Forelimb muscle (tissue), 1 donor: ENCODE measurements at regions not wholly inside any gene's neighbourhood (a gene's known extent, or its start where the extent isn't known, plus 50 kb on each side); places are given as distances from the start of the nearest gene placed in this dataset.
"Not testable (repeated sequence)": the region's sequence is repeated elsewhere in the genome, so short reads cannot be mapped to it uniquely, and the experiment has no call there.

Source experiments
- DNase-seq: peaks from one replicate; pipeline ENCODE4 v3.0.0-alpha.2; 2013; ENCODE audit warnings: low read depth

DNA sequence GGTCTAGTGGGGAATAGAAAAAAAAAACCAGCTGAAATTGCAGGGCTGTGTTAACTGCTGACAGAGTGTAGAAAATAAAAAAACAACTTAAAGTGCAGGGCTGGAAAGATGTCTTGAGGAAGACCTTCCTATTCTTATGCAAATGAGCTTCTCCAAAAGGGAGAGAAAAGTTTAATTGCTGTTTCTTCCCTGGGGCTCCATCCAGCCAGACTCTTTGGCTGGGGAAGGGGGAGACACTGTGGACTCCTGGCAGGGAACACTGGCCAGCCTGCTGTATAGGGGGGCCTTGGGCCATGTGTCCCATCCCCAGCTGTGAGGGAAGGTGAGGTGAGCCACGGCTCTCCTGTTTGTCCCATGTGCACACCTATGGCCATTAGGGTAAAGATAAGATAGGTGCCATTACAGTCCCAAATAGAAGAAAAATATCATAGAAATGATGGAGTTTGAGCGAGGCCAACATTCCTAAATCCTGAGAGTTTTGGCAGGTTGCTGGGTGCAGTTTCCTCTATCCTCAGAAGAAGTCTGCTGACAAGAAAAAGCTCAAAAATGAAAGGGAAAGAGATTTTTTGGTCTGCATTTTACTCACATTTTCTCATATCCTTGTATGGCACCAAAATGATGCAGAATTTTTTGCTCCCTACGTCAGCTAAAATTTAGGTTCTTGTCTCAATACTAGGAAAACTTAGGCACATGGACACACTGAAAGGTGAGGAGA is 901.7 kb downstream of the PLOD2 start:
- DNase-seq = no peak

DNA sequence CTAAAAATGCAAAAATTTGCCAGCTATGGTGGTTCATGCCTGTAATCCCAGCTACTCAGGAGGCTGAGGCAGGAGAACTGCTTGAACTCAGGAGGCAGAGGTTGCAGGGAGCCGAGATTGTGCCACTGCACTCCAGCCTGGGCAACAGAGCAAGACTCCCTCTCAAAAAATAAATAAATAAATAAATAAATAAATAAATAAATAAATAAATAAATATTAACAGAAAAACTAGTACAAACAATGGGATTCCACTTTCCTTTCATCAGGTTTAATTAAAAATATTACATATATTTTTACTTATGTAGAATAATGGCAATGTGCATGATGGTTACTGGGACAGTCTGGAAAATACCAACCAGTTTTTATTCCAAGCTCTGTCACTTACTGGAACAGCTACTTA is 897.5 kb downstream of the PLOD2 start:
- DNase-seq = not testable (repeated sequence)

DNA sequence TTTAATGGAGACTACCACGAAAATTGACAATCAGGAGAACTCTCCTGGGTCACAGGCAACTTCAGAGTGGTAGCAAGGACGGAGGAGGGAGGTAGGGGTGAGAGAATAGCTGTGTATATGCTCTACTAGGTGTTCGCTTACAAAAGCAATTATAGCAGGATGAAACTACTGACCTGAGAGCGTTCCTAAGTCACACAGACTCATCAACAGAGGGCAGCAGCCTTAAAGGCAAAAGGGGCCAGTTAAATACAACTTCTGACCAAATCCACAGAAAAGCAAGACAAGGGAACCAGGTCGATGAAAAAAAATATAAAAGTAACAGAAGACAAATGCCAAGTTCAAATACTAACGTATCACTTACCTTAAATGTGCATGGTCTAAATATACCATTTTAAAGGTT is 894.6 kb downstream of the PLOD2 start:
- no peak for DNase-seq

DNA sequence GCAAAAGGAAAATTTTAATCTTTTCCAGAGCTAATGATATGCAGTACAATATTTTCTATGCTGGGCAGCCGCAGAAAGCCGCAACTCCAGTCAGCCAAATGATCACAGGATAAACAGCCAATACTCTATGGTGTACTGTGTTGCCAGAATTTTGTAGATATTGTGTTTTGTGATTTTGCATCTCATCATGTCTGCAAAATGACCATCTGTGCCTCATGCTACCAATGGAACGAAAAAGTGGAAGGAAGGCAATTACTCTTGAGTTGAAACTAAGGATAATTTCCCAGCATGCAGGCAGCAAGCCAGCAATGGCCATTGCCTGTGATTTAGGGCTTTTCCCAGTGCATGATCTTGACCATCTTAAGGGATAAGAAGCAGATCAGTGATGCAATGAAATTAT is 891.9 kb downstream of the PLOD2 start:
- no peak for DNase-seq

DNA sequence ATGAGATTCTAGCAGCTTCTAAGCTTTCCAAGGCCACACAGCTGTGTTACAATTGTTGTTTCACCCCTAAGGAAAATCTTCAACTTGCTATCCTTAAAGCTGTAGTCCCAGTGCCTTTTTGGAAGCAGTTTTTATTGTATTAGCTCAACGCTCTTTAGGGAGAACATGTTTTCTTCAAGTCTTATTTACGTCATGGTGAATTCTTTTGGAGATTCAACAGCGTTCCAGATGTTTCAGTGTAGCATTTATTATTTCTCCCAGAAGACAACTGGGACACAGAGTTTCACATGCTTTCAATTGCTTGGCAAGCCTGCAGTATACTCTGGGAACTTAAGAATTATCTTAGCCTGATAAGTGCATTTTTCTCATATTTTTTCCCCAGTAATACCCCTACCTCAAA is 888.3 kb downstream of the PLOD2 start:
- peak; percentile 89 for DNase-seq

DNA sequence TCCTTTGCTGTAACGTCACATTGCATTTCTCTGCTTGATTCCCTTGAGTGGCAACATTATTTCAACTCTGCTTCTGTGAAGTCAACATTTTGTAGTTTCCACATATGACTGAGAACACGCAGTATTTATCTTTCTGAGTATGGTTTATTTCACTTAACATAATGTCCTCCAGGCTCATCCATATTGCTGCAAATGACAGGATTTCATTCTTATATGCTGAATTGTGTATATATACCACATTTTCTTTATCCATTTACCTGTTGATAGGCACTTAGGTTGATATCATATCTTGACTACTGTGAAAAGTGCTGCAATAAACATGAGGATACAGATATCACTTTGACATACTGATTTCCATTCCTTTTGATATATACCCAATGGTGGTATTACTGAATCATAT is 878.5 kb downstream of the PLOD2 start:
- DNase-seq = no peak

DNA sequence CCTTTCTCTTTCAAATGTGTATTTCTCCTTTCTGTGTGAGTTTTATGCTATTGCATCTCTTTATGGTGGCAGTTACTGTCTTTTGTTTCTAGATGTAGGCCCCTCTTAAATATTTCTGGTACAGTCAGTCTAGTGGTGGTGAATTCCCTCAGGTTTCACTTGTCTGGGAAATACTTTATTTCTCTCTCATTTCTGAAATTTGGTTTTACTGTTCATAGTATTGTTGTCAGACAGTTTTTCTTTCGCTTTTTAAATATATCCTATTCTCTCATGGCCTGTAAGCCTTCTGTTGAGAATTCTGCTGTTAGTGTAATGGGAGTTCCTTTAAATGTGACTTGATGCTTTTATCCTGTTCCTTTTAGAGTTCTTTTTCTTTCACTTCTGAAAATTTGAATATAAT is 874.0 kb downstream of the PLOD2 start:
- DNase-seq = no peak

DNA sequence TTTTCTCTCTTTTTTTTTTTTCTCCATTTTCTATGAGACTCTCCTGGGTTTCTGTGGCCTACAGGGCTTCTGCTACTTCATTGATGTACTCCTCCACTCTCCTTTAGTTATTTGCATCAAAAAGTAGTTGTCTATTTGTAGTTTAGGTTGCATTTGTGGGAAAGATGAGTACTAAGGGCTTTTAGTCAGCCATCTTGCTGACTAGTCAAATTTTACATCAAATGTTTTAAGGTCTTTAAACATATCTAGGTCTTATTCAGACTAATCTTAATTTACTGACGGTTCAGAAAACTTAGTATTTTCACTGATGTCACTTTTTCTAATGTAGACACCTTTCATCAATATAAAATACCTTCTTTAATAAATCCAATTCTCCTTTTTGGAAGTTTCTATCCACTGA is 871.0 kb downstream of the PLOD2 start:
- DNase-seq = no peak

DNA sequence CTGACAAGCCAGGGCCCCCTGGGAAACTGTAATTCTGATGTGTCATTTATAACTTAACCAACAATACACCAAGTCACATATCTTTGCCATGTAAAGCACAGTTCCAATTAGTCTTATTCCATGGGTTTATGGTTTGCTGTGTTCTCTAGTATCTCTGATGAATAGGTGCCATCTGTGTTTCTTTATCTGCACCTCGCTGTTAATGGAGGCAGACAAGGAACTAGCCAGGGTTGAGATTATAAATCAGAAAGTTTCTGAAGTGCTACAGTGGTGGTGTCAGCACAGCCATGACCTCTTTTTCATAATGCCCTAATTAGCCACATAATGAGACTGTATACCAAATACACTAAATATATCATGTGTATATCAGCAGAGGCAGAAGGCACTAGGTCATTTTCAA is 866.4 kb downstream of the PLOD2 start:
- no peak for DNase-seq

DNA sequence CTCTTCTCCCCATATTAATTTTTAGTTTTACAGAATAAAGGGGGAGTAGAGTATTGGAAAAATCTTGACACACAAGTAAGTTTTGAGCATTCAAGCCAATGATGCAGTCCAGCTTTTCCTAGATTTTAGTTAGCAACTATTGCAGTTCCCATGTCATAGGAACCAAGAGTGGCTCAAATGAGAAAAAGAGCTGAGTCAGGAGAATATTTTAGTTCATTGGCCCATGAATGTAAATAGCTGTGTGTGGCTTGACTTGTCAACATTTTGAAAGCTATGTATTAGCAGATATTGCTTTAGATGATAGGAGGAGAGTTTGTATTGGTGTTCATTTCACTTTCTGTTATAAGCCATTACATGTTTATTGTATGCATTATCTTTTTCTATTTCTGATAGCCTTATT is 853.7 kb downstream of the PLOD2 start:
- DNase-seq = no peak

DNA sequence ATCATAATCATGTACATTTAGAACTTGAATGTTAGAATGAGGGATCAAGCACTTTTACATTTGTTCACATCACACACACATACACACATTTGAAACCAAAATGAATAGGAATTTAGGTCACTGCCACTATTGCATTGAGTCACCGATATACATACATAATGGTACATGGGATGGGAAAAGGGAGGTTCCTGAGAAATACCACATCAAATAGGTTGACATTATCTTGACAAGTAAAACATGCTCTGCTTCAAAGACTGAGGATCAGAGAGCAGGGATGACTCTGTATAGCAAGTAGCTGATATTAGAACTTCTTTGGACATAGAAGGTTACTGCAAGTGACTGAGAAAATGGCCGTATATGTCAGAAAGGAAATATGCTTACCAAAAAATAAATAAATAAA is 847.2 kb downstream of the PLOD2 start:
- no peak for DNase-seq

DNA sequence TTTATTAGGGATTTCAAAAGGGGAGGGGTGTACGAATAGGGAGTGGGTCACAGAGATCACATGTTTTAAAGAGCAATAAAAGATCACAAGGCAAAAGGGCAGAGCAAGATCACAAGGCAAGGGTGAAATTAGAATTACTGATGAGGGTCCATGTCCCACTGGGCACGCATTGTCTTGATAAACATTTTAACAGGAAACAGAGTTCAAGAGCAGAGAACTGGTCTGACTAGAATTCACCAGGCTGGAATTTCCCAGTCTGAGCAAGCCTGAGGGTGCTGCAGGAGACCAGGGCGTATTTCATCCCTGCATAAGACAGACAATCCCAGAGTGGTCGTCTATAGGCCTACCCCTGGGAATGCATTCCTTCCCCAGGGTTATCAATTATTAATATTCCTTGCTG is 844.7 kb downstream of the PLOD2 start:
- not testable (repeated sequence) for DNase-seq

DNA sequence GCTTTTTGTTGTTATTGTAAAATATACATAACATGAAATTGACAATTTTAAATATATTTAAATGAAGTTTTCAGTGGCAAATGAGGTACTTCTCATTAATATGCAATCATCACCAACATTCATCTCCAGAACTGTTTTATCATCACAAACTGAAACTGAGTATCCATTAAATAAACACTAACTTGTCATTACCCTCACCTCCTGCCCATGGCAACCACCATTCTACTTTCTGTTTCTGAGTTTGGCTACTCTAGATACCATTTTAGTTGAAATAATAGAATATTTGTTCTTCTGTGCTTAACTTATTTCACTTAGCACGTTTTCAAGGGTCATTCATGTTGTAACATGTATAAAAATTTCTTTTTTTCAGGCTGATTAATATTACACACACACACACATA is 834.3 kb downstream of the PLOD2 start:
- no peak for DNase-seq

DNA sequence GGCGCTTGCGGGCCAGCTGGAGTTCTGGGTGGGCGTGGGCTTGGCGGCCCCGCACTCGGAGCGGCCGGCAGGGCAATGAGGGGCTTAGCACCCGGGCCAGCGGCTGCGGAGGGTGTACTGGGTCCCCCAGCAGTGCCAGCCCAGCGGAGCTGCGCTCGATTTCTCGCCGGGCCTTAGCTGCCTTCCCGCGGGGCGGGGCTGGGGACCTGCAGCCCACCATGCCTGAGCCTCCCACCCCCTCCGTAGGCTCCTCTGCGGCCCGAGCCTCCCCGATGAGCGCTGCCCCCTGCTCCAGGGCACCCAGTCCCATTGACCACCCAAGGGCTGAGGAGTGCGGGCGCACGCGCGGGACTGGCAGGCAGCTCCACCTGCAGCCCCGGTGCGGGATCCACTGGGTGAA is 827.6 kb downstream of the PLOD2 start:
- DNase-seq = not testable (repeated sequence)

DNA sequence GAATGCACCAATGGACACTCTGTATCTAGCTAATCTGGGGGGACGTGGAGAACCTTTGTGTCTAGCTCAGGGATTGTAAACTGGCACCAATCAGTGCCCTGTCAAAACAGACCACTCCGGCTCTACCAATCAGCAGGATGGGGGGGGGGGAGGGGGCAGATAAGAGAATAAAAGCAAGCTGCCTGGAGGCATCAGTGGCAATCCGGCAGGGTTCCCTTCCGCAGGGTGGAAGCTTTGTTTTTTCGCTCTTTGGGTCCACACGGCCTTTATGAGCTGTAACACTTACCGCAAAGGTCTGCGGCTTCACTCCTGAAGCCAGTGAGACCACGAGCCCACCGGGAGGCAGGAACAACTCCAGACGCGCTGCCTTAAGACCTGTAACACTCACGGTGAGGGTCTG is 827.1 kb downstream of the PLOD2 start:
- no peak for DNase-seq

DNA sequence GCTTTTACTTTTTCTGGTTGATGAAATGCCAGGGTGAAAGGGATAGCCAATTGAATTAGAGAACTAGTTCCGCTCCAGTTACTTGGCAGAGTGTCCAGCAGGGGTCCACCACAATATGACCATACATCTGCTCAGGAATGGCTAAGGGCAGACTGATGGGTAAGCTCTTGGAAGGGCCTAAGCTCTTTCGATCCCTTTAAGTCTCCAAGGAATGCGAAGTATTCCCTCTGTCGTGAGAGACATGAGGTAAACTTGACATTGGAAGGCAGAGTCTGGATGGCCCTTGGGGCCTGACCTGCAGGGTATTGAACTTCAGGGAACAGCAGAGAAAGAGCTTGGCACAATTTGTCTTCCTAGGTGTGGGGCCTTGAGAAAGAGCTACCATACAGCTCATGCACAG is 805.8 kb downstream of the PLOD2 start:
- no peak for DNase-seq

DNA sequence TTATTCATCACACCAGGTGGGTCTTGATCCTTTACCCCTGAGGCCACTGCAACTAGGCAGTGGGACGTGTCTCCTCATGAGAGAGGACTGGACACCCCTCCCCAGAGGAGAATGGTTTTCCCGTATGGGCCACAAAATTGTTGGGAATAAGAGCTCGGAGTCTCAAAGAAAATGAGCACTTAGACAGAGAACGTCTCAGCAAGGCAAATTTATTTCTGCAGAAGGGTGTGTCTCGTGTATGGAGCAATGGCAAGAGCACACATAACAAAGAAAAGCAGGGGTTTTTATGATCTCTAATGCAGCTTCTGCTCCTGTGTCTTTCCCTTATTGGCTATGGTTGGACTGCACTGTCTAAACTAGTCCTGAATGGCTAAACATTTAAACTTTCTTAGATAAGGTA is 803.5 kb downstream of the PLOD2 start:
- DNase-seq = no peak

DNA sequence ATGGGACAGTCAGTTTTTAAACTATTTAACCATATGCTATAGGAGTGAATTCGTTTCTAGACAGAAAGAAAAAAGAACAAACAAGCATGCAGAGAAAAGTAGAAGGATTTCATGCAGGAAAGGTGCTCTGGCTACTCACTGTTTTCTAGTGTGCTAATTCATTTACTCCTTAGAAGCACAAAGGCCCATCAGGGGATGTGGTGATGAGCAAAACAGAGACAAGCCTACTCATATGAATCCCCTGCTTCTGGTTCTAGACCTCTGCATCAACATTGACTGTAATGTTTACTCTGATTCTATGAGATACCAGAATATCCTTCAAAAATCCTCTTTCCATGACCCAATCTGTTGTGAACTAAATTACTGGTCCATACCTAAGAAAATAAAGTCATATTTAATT is 801.9 kb downstream of the PLOD2 start:
- no peak for DNase-seq

DNA sequence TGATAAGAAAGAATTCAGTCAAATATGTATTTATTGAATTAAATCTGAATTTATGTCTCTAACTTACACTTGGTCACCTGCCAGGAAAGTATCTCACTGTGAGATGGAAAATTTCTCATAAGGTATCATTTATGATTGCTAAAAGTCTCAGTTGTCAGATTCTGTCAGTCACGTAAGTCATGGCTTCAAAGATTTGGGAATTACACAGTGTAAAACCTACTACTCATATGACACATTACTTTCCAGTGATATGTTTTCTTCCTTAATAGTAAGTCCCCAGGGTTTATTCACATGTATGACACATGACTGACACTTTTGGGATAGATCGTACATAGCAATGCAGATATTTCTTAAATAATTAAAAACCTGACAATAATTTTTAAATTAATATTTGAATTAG is 792.2 kb downstream of the PLOD2 start:
- DNase-seq = no peak

DNA sequence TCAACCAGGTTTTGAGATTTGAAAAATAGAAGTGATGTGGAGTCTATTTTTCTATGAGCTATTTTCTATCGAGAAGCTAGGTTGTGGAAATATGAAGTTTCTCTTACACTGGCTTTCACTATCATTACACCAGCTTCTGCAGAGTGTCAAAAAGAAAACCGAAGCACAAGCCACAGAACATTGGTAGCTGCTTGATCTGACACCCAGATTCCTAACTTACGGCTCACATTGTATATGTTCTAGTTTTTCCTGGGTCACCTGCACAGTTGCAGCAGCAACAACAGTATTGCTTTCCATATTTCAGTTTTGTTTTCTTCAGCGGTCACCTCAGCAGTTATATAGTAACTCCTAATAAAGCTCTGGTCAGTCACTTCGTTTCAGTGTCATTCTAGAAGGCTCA is 790.1 kb downstream of the PLOD2 start:
- no peak for DNase-seq

DNA sequence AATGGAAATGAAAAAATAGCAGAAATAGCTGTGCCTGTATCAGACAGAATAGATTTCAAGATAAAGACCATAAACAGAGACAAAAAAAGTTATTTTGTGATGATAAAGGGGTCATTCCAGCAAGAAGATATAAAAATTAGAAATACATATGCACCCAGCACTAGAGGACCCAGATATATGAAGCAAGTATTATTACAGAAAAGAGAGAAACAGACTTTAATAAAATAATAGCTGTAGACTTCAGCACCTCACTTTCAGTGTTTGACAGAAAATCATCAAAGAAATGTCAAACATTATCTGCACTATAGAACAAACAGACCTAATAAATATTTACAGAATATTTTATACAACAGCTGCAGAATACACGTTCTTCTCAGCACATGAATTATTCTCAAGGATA is 783.7 kb downstream of the PLOD2 start:
- no peak for DNase-seq

DNA sequence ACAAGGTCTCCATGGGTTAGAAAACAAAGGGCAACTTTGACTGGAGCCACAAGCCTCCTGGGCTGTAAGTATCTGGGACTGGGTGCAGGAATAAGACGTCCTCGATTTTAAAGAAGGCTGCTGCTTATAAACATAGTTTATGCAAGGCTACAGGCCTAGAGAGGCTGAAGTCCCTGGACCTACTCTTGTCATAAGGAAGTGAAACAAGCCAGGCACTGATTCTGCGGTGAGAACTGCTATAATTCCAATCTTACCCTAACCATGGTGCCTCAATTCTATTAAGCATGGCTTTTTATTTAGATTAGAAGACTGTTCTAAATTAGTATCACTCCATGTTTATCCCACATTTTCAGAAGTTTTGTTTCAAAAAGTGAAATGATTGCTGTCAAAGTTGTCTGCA is 777.6 kb downstream of the PLOD2 start:
- no peak for DNase-seq

DNA sequence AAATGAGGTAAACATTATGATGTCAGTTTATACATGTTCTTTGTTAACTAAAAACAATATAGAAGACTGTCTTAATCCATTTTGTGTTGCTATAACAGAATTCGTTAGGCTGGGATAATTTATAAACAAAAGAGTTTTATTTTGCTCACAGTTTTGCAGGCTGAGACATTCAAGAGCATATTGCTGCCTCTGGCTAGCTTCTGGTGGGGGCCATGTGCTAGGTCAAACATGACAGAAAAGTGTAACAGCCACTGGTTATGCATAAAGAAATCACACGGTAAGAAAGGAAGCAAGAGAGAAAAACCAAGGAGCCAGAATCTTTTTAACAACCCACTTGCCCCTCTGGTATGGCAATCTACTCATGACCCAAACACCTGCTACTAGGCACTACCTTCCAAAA is 776.7 kb downstream of the PLOD2 start:
- no peak for DNase-seq

DNA sequence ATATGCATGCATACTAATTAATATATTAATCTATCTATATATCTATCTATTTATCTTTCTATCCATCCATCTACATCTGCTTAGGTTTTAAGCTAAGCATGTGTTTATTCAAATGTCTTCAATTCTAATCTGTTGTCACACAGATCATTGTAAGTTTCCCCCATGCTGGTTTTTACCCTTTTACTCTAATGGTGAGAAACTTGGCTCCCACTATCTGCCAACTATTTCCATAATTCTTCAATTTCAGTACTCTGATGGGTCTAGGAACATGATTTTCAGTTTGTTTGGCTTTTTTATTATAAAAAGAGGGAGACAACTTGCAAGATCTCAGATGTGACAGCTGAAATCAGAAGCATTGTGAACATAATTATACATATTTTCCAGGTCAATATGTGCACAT is 773.8 kb downstream of the PLOD2 start:
- no peak for DNase-seq
